H1 (cell line): ENCODE measurements at regions not wholly inside any gene's neighbourhood (a gene's known extent, or its start where the extent isn't known, plus 50 kb on each side); places are given as distances from the start of the nearest gene placed in this dataset.

ENCODE experiments used
- CTCF ChIP-seq, 3 experiments: IDR thresholded peaks; 1 replicate in 2 of 3; 2 replicates in 1 of 3; pipeline versions ENCODE4 v1.5.1 to v1.6.1; 2011; ENCODE audit warnings: low read length in 3 of 3, mild to moderate bottlenecking in 3 of 3, inconsistent platforms in 2 of 3, low read depth in 1 of 3, moderate library complexity in 1 of 3; ENCODE audit not compliant: insufficient read depth in 1 of 3; ENCODE audit errors: control extremely low read depth in 1 of 3
- POLR2A ChIP-seq, 2 experiments: IDR thresholded peaks; 1 replicate in 1 of 2; 2 replicates in 1 of 2; pipeline ENCODE4 v1.6.1; 2011; ENCODE audit warnings: low read depth in 2 of 2, low read length in 2 of 2, mild to moderate bottlenecking in 2 of 2; ENCODE audit errors: control extremely low read depth in 1 of 2
- SAP30 ChIP-seq: fragments of 300-600 bp; sonication (generic); IDR thresholded peaks from 2 replicates; pipeline ENCODE4 v1.7.1; 2012; ENCODE audit warnings: low read length, moderate library complexity, mild to moderate bottlenecking, inconsistent platforms; ENCODE audit not compliant: insufficient read depth, insufficient replicate concordance
- SRF ChIP-seq: IDR thresholded peaks from 2 replicates; pipeline ENCODE4 v1.6.1; 2011; ENCODE audit warnings: mild to moderate bottlenecking, low read depth, low read length, moderate library complexity

GRCh38 chr2:144052083-144052482 lies 467.8 kb downstream of the ZEB2 start:
- no peak for TF ChIP-seq SAP30
- no peak for TF ChIP-seq POLR2A (IDR thresholded peaks at IDR 0.05; ENCODE audit: control extremely low read depth in 1 of 2, low read depth in 2 of 2, low read length in 2 of 2)
- TF ChIP-seq CTCF (IDR thresholded peaks at IDR 0.05; ENCODE audit: control extremely low read depth in 1 of 3, insufficient read depth in 1 of 3, low read depth in 1 of 3, low read length in 3 of 3), result no peak
- TF ChIP-seq SRF, result no peak
